Dendritic cell treated with granulocyte-macrophage colony-stimulating factor and Interleukin-4, amounts not matched to agents 40 ng/mL and 50 ng/mL, for 4 days (primary cell): ENCODE measurements at regions not wholly inside any gene's neighbourhood (a gene's known extent, or its start where the extent isn't known, plus 50 kb on each side); places are given as distances from the start of the nearest gene placed in this dataset.
"Not testable (repeated sequence)": the region's sequence is repeated elsewhere in the genome, so short reads cannot be mapped to it uniquely, and the experiment has no call there.

Experiments used
- H3K27ac Mint-ChIP-seq: one replicate; pipeline ENCODE4 v1.8.0; 2022; ENCODE audit warnings: mild to moderate bottlenecking, mixed read lengths
- H3K27me3 Mint-ChIP-seq: one replicate; pipeline ENCODE4 v1.8.0; 2022; ENCODE audit warnings: mild to moderate bottlenecking, mixed read lengths
- H3K36me3 Mint-ChIP-seq: one replicate; pipeline ENCODE4 v1.8.0; 2022; ENCODE audit warnings: low read depth, mixed read lengths
- H3K4me1 Mint-ChIP-seq: one replicate; pipeline ENCODE4 v1.8.0; 2022; ENCODE audit warnings: low read depth, mixed read lengths
- H3K4me3 Mint-ChIP-seq: one replicate; pipeline ENCODE4 v1.8.0; 2022; ENCODE audit warnings: mild to moderate bottlenecking, moderate library complexity, mixed read lengths
- H3K9me3 Mint-ChIP-seq: one replicate; pipeline ENCODE4 v1.8.0; 2022; ENCODE audit warnings: mixed read lengths
- intact Hi-C: fragments of 100-400 bp; cut with micrococcal nuclease; formaldehyde crosslinking; loops from one replicate; pipeline ENCODE4 v1.15.0; 2022

DNA sequence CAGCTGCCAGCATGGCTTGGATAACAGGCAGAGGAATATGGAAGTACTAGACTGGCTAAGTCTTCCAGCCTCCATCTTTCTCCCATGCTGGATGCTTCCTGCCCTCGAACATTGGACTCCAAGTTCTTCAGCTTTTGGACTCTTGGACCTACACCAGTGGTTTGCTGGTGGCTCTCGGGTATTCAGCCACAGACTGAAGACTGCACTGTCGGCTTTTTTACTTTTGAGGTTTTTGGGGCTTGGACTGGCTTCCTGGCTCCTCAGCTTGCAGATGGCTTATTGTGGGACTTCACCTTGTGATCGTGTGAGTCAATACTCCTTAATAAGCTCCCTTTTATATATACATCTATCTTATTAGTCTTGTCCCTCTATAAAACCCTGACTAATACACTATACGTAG lies 667.6 kb upstream of the NRG3 start:
- H3K27me3 Mint-ChIP-seq, H3K4me1 Mint-ChIP-seq, intact Hi-C loops, H3K4me3 Mint-ChIP-seq, H3K36me3 Mint-ChIP-seq, H3K27ac Mint-ChIP-seq, H3K9me3 Mint-ChIP-seq: not testable (repeated sequence)

DNA sequence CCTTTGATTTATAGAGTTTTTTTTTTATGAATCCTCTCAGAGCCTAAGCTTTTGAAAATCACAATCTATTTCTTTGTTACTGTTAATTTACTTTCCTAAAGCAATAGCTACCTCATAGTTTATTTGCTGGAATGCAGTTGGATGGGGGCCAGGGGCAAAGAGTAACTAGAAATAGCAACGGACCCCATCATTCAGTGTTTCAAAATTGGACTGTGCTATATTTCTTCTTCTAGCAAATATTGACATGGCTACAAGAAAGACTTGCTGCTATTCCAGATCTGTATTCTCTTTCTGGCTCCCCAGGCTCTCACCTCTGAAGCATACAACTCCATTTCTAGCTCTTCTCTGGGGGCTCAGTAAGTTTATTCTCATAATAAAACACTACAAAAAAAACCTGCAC lies 661.6 kb upstream of the NRG3 start:
- Mint-ChIP-seq H3K27me3 (no peaks in the 10 kb centered on the region), H3K36me3 (no peaks in the 10 kb centered on the region), H3K9me3 (no peaks in the 10 kb centered on the region), H3K4me3 (no peak overlapping the region), H3K4me1 (no peaks in the 10 kb centered on the region), H3K27ac (no peak overlapping the region)
- intact Hi-C loops = no loop called here

DNA sequence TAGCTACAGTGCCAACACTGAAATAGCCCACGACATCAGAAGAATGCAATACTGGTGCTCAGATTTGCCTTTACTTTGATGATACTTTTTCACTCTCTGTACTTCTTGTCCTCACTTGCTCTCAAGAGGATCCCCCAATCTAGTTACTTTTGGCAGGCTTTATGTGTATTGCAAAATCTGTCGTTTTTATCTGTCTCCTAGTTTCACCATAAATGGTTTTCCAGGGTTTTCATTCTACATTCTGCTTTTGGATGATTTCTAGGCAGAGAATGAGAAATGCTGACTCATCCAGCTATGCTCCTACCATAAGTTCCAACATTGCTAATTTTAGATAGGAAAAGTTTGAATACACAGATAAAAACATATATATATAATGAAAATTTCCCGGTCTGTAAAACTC lies 659.5 kb upstream of the NRG3 start:
- no peaks in the 10 kb centered on the region for H3K4me1 Mint-ChIP-seq
- intact Hi-C loops = no loop called here
- no peak overlapping the region for H3K4me3 Mint-ChIP-seq
- H3K27ac Mint-ChIP-seq = no peak overlapping the region
- H3K36me3 Mint-ChIP-seq = no peaks in the 10 kb centered on the region
- no peaks in the 10 kb centered on the region for H3K27me3 Mint-ChIP-seq
- no peaks in the 10 kb centered on the region for H3K9me3 Mint-ChIP-seq

DNA sequence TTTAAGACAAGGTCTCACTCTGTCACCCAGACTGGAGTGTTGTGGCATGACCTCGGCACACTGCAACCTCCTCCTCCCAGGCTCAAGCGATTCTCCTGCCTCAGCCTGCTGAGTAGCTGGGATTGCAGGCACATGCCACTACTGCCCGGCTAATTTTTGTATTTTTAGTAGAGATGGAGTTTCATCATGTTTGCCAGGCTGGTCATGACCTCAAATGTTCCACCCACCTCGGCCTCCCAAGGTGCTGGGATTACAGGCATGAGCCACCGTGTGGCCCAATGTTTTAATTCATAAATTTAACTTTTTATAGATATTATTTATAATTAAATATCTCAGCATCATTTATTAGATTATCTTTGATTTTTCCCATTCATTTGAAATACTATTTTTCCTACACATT lies 658.0 kb upstream of the NRG3 start:
- Mint-ChIP-seq H3K27me3 (no peaks in the 10 kb centered on the region), H3K4me3 (no peak overlapping the region), H3K36me3 (no peaks in the 10 kb centered on the region), H3K4me1 (no peaks in the 10 kb centered on the region), H3K9me3 (no peaks in the 10 kb centered on the region), H3K27ac (no peak overlapping the region)
- intact Hi-C loops = no loop called here

DNA sequence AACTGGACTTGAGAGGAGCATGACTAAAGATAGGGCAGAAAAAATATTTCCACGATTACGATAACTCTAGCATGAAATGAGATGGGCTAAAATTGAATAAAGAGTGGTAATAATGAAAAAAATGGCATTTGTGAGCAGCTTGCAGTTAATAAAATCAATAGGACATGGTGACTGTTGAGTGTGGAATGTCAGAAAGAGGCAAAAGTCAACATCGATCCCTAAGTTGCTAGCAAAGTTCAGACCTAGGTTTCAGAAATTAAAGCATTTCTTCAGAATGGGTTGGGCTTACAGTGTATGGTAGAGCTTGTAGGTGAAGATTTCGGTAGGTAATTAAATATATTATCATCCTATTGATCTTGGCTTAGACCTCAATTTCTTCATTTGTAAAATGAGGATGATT lies 656.7 kb upstream of the NRG3 start:
- intact Hi-C loops = no loop called here
- Mint-ChIP-seq H3K27me3 (no peaks in the 10 kb centered on the region), H3K4me1 (no peaks in the 10 kb centered on the region), H3K9me3 (no peaks in the 10 kb centered on the region), H3K27ac (no peak overlapping the region), H3K36me3 (no peaks in the 10 kb centered on the region), H3K4me3 (no peak overlapping the region)

DNA sequence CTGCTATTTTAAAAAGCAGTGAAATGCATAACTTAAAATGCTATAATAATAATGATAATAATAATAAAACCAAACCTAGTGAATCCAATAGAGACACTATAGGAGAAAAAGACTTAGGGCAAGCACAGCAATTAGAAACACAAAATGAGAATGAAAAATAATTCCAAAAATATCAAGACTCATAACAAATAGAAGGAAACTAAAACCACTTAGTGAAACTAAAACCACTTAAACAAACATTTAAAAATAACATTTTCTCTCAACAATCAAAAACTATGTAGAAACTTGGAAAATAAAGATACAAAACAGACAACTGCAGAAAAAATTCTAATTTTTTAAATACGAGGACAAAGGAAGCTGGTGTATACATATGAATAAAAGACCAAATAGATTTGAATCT lies 655.2 kb upstream of the NRG3 start:
- no peak overlapping the region for H3K4me3 Mint-ChIP-seq
- H3K36me3 Mint-ChIP-seq = no peaks in the 10 kb centered on the region
- H3K27me3 Mint-ChIP-seq = no peaks in the 10 kb centered on the region
- no peak overlapping the region for H3K27ac Mint-ChIP-seq
- intact Hi-C loops = no loop called here
- H3K4me1 Mint-ChIP-seq = no peaks in the 10 kb centered on the region
- no peaks in the 10 kb centered on the region for H3K9me3 Mint-ChIP-seq

DNA sequence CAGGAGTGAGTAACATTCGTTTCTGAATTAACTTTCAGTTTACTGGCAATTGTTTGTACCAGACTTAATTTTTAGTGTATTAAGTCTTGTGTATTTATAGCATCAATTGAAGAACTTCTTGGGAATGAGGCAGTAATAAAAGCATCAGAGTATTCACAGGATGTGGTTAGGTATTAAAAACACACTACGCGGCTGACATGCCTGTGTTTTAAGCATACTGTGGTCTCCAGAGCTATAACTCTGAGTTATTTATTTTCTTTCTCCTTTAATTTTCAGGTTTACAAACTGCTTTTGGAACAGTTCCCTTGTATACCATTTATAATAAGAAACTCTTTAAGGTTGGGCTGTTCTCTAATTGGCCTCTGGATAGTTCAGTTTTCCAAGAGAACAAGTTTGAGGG lies 626.1 kb upstream of the NRG3 start:
- H3K27ac Mint-ChIP-seq = no peak overlapping the region
- H3K36me3 Mint-ChIP-seq = no peaks in the 10 kb centered on the region
- no peaks in the 10 kb centered on the region for H3K4me1 Mint-ChIP-seq
- H3K9me3 Mint-ChIP-seq = no peaks in the 10 kb centered on the region
- no peaks in the 10 kb centered on the region for H3K27me3 Mint-ChIP-seq
- intact Hi-C loops = no loop called here
- no peak overlapping the region for H3K4me3 Mint-ChIP-seq

DNA sequence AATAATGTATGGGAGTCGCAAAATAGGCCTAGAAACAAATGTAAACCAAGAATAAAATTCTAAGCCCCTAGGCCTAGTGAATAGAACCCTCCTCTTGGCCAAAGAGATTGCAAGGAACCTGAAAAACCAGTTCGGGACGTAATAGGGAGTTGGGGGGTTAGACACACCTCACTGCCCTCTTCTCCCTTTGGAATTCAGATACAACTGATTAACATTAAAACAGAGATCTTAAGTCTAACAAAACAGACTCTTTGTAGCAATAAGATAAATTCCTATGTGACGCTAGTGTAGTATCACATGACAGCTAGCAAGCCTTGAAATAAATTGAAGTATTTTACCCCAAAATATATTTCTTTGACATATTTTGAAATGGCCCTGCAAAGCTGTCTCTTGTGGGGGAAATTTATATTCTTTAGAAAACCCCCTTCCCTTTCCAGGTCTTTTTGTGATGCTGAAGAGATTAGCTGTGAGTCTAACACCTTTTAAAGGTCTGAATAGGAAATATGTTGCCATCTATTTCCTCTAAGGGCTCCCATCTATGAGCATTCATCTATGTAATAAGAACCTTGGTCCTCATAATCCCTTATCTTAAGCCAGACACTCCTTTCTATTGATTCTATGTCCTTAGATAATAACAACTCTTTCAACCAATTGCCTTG lies 623.4 kb upstream of the NRG3 start:
- H3K9me3 Mint-ChIP-seq = no peaks in the 10 kb centered on the region
- H3K4me1 Mint-ChIP-seq = no peaks in the 10 kb centered on the region
- intact Hi-C loops = no loop called here
- no peak overlapping the region for H3K4me3 Mint-ChIP-seq
- H3K27ac Mint-ChIP-seq = no peak overlapping the region
- no peaks in the 10 kb centered on the region for H3K36me3 Mint-ChIP-seq
- H3K27me3 Mint-ChIP-seq = no peaks in the 10 kb centered on the region

DNA sequence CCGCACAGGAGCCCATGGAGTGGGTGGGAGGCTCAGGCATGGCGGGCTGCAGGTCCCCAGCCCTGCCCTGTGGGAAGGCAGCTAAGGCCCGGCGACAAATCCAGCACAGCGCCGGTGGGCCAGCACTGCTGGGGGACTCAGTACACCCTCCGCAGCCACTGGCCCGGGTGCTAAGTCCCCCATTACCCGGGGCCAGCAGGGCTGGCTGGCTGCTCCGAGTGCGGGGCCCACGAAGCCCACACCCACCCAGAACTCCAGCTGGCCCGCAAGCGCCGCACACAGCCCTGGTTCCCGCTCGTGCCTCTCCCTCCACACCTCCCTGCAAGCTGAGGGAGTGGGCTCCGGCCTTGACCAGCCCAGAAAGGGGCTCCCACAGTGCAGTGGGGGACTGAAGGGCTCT lies 610.0 kb upstream of the NRG3 start:
- H3K27ac Mint-ChIP-seq, H3K4me1 Mint-ChIP-seq, H3K9me3 Mint-ChIP-seq, H3K4me3 Mint-ChIP-seq, intact Hi-C loops, H3K36me3 Mint-ChIP-seq, H3K27me3 Mint-ChIP-seq: not testable (repeated sequence)

DNA sequence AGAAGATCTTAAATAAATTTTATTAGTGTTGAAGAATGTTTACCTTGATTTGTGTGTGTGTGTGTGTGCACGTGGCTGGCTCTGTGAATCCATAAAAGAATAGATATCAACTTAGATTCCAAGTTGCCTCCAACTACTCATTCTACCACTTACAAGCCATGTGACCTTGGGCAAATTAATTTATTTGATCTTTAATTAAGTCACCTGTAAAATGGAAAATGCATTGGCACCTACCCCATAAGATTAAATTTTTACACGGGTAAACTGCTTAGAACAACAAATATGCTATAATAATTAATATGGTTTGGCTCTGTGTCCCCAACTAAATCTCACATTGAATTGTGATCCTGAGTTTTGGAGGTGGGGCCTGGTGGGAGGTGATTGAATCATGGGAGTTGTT lies 604.9 kb upstream of the NRG3 start:
- no peaks in the 10 kb centered on the region for H3K4me1 Mint-ChIP-seq
- H3K4me3 Mint-ChIP-seq = no peak overlapping the region
- intact Hi-C loops = no loop called here

DNA sequence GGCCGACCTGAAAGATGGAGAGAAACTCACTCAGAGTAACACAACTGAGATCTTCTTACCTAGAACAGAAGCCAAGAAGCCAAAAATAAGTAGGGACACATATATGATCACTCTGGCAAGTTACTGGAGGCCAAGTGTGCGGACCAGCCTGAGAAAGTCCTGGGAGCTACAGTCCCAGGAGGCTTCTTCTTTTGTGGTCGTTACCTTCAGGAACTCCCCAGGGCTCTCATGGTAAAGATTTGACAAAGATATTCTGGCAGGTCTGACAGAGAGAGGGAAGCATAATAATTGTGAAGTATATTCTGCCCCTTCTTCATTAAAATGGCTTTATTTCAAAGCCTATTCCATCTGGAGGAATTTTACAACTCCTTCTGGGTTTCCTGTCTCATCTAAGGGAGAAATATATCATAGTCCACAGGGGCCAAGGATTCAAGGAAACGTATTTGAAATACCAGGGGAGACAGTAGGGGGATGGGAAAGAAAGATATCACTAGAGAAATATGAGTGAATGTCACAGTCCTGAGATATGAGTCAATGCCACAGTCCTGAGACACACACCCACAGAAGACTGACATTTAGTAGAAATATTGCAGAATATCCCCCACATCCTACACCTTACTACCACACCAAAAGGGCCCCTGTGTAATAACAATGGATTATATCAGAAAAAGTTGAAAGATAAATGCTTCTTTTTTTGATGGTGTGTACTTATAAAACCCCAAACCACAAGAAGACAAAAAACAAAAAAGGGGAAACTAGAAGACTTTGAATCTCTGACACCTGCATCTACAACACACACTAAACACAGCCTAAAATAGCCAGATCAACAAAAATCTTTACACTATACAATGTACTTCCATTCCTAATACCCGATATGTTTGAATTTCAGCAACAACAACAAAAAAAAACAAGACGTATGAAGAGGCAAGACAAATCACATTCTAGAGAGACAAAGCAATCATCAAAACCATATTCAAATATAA lies 594.2 kb upstream of the NRG3 start:
- Mint-ChIP-seq H3K36me3 (no peaks in the 10 kb centered on the region), H3K4me1 (no peaks in the 10 kb centered on the region), H3K4me3 (no peak overlapping the region), H3K27ac (no peak overlapping the region), H3K27me3 (no peaks in the 10 kb centered on the region), H3K9me3 (peaks cover 20% of the 10 kb centered on the region)
- intact Hi-C loops = no loop called here

More for the DNA sequence above, 604.9 kb upstream of the NRG3 start:
- no peaks in the 10 kb centered on the region for H3K27me3 Mint-ChIP-seq
- H3K36me3 Mint-ChIP-seq = no peaks in the 10 kb centered on the region
- no peak overlapping the region for H3K27ac Mint-ChIP-seq
- peaks cover 8% of the 10 kb centered on the region for H3K9me3 Mint-ChIP-seq

DNA sequence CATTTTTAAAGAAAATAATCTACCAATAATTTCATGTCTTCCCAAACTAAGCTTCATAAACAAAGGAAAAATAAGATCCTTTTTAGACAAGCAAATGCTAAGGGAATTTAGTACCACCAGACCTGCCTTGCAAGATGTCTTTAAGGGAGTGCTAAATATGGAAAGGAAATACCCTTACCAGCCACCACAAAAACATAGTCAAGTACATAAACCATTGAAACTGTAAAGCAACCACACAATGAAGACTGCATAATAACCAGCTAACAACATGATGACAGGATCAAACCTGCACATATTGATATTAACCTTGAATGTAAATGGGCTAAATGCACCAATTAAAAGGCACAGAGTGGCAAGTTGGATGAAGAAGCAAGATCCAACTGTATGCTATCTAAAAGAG lies 586.5 kb upstream of the NRG3 start:
- Mint-ChIP-seq H3K27me3 (no peaks in the 10 kb centered on the region), H3K4me3 (no peak overlapping the region), H3K9me3 (peaks cover 12% of the 10 kb centered on the region), H3K4me1 (no peaks in the 10 kb centered on the region), H3K36me3 (no peaks in the 10 kb centered on the region), H3K27ac (no peak overlapping the region)
- intact Hi-C loops = no loop called here

DNA sequence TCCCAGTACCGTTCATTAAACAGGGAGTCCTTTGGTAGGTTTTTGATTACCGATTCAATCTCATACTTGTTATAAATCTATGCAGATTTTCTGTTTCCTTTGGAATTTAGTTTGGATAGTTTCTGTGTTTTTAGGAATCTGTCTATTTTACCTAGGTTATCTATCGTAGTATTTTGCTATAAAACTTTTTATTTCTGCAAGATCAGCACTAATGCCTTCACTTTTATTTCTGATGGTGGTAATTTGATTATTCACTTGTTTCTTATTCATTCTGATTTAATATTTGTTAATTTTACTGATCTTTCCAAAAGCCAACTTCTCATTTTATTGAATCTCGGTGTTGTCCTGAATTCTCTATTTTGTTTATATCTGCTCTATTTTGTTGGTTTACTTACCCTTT lies 577.7 kb upstream of the NRG3 start:
- Mint-ChIP-seq H3K4me3 (no peak overlapping the region), H3K4me1 (no peaks in the 10 kb centered on the region), H3K36me3 (no peaks in the 10 kb centered on the region), H3K9me3 (no peaks in the 10 kb centered on the region), H3K27ac (no peak overlapping the region), H3K27me3 (no peaks in the 10 kb centered on the region)
- intact Hi-C loops = no loop called here

DNA sequence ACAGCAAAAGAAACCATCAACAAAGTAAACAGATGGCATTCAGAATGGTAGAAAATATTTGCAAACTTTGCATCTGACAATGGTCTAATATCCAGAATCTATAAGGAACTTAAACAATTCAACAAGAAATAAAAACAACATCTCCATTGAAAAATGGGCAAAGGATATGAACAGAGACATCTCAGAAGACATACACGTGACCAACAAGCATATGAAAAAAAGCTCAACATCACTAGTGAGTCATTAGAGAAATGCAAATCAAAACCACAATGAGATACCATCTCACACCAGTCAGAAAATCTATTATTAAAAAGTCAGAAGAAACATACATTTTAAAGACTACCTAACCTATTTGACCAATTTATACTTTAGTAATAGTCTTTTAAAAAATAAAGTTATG lies 571.3 kb upstream of the NRG3 start:
- Mint-ChIP-seq H3K27ac (no peak overlapping the region), H3K4me3 (no peak overlapping the region), H3K27me3 (no peaks in the 10 kb centered on the region), H3K9me3 (peaks cover 17% of the 10 kb centered on the region), H3K36me3 (no peaks in the 10 kb centered on the region), H3K4me1 (no peaks in the 10 kb centered on the region)
- intact Hi-C loops = no loop called here
